ENCODE measurements at regions not wholly inside any gene's neighbourhood (a gene's known extent, or its start where the extent isn't known, plus 50 kb on each side); places are given as distances from the start of the nearest gene placed in this dataset.

- H3K4me3 ChIP-seq (ENCODE audit: low read depth, low read length) = no peak overlapping the region
- no peak for DNase-seq (ENCODE audit: low read depth)
- no peak for TF ChIP-seq CTCF (conservative IDR thresholded peaks at IDR 0.05; ENCODE audit: low read depth, low read length)
Observed at GRCh38 chr5:57537811-57538210, 55.2 kb upstream of the ACTBL2 start.

- no peak for TF ChIP-seq CTCF (conservative IDR thresholded peaks at IDR 0.05; ENCODE audit: low read depth, low read length)
- H3K4me3 ChIP-seq (ENCODE audit: low read depth, low read length) = no peak overlapping the region
- DNase-seq (ENCODE audit: low read depth) = peak; percentile 56
Observed at GRCh38 chr5:57532513-57533497, 50.2 kb upstream of the ACTBL2 start.
